NCI-H345 treated with DMSO at 0.1 percent for 48 hours (cell line): ENCODE measurements at regions not wholly inside any gene's neighbourhood (a gene's known extent, or its start where the extent isn't known, plus 50 kb on each side); places are given as distances from the start of the nearest gene placed in this dataset.
"Not testable (repeated sequence)": the region's sequence is repeated elsewhere in the genome, so short reads cannot be mapped to it uniquely, and the experiment has no call there.

Experiments used
- DNase-seq: peaks from one replicate; lab custom pipeline; 2025; ENCODE audit not compliant: unreplicated experiment; lab: John Stamatoyannopoulos, UW

GRCh38 chr3:17915341-17915740 is 172.9 kb upstream of the TBC1D5 start:
- DNase-seq: no peak

GRCh38 chr3:17913359-17913758 is 170.9 kb upstream of the TBC1D5 start:
- DNase-seq: no peak

GRCh38 chr3:17911986-17912760 is 169.7 kb upstream of the TBC1D5 start:
- no peak for DNase-seq

GRCh38 chr3:17910922-17911321 is 168.5 kb upstream of the TBC1D5 start:
- DNase-seq: no peak

- DNase-seq: no peak
Observed at GRCh38 chr3:17909714-17910113, 167.3 kb upstream of the TBC1D5 start.

GRCh38 chr3:17908399-17909191 is 166.2 kb upstream of the TBC1D5 start:
- no peak for DNase-seq

- DNase-seq: no peak
Observed at GRCh38 chr3:17905996-17906395, 163.6 kb upstream of the TBC1D5 start.

GRCh38 chr3:17901893-17902292 is 159.5 kb upstream of the TBC1D5 start:
- DNase-seq: no peak

GRCh38 chr3:17894434-17895060 is 152.1 kb upstream of the TBC1D5 start:
- no peak for DNase-seq

- DNase-seq: no peak
Observed at GRCh38 chr3:17891139-17891856, 148.9 kb upstream of the TBC1D5 start.

- DNase-seq: no peak
Observed at GRCh38 chr3:17885986-17886385, 143.6 kb upstream of the TBC1D5 start.

GRCh38 chr3:17882981-17883380 is 140.6 kb upstream of the TBC1D5 start:
- DNase-seq: no peak

GRCh38 chr3:17877299-17877698 is 134.9 kb upstream of the TBC1D5 start:
- no peak for DNase-seq

- DNase-seq: no peak
Observed at GRCh38 chr3:17874636-17875035, 132.2 kb upstream of the TBC1D5 start.

- DNase-seq: no peak
Observed at GRCh38 chr3:17872457-17872856, 130.0 kb upstream of the TBC1D5 start.

GRCh38 chr3:17865631-17866030 is 123.2 kb upstream of the TBC1D5 start:
- no peak for DNase-seq

GRCh38 chr3:17861476-17861875 is 119.0 kb upstream of the TBC1D5 start:
- DNase-seq: no peak

GRCh38 chr3:17860840-17861471 is 118.5 kb upstream of the TBC1D5 start:
- DNase-seq: not testable (repeated sequence)

- no peak for DNase-seq
Observed at GRCh38 chr3:17852217-17852616, 109.8 kb upstream of the TBC1D5 start.

- no peak for DNase-seq
Observed at GRCh38 chr3:17850448-17850847, 108.0 kb upstream of the TBC1D5 start.

GRCh38 chr3:17848102-17848501 is 105.7 kb upstream of the TBC1D5 start:
- no peak for DNase-seq
